OCI-LY1 (cell line): ENCODE measurements at regions not wholly inside any gene's neighbourhood (a gene's known extent, or its start where the extent isn't known, plus 50 kb on each side); places are given as distances from the start of the nearest gene placed in this dataset.

Source experiments
- CTCF ChIP-seq: fragments of 200-600 bp; sonication (generic), shearing (Covaris generic); IDR thresholded peaks from 2 replicates; pipeline ENCODE4 v1.5.1; 2017; ENCODE audit warnings: mild to moderate bottlenecking, antibody characterized with exemption, low read length, moderate library complexity, mixed read lengths
- EZH2 ChIP-seq: fragments of 200-600 bp; sonication (generic), shearing (Covaris generic); IDR thresholded peaks from 2 replicates; pipeline ENCODE4 v1.8.0; 2017; ENCODE audit warnings: borderline replicate concordance, mixed run types, mild to moderate bottlenecking, antibody characterized with exemption, low read length, moderate library complexity, mixed read lengths

GRCh38 chr7:156060925-156061324, 248.7 kb upstream of the SHH start:
- TF ChIP-seq CTCF (no peak), EZH2 (no peak)
